ENCODE measurements at regions not wholly inside any gene's neighbourhood (a gene's known extent, or its start where the extent isn't known, plus 50 kb on each side); places are given as distances from the start of the nearest gene placed in this dataset.
A peak's percentile ranks its signal among the peaks of the same experiment; 100 is the strongest.
"Not testable (repeated sequence)": the region's sequence is repeated elsewhere in the genome, so short reads cannot be mapped to it uniquely, and the experiment has no call there.

DNA sequence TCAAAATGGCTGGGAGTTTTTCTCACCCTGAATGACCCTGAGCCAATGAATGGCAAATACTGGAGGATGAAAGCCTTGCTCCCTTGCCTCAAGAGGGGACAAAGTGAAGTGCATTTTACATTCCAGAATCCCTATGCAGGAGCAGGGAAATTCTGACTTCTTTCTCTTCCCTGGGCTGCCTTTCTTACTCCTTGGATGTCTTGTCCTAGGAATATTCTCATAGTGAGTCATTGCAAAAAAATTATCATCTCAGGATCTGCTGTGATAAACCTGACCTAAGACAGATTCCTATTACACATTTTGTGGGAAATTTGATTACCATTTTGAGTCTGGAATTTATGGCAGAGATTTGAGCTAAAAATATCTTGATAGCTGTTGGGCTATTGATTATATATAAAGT is 199.9 kb downstream of the TMA16 start:
- no peaks in the 10 kb centered on the region for H3K36me3 ChIP-seq (replicated peaks)
- no peaks in the 10 kb centered on the region for H3K27me3 ChIP-seq (replicated peaks)
- in situ Hi-C loops (cut with HindIII; ENCODE audit: low pct_ligation_motif_present, low sequenced_read_pairs), result no loop called here
- TF ChIP-seq, protein P1, sequence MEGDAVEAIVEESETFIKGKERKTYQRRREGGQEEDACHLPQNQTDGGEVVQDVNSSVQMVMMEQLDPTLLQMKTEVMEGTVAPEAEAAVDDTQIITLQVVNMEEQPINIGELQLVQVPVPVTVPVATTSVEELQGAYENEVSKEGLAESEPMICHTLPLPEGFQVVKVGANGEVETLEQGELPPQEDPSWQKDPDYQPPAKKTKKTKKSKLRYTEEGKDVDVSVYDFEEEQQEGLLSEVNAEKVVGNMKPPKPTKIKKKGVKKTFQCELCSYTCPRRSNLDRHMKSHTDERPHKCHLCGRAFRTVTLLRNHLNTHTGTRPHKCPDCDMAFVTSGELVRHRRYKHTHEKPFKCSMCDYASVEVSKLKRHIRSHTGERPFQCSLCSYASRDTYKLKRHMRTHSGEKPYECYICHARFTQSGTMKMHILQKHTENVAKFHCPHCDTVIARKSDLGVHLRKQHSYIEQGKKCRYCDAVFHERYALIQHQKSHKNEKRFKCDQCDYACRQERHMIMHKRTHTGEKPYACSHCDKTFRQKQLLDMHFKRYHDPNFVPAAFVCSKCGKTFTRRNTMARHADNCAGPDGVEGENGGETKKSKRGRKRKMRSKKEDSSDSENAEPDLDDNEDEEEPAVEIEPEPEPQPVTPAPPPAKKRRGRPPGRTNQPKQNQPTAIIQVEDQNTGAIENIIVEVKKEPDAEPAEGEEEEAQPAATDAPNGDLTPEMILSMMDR (IDR thresholded peaks at IDR 0.05; ENCODE audit: low read depth, low read length, missing control alignments), result peak; percentile 22
- H3K27ac ChIP-seq, result peak overlapping the region; percentile 88
- DNase-seq, result peak; percentile 65
- H3K4me3 ChIP-seq (ENCODE audit: low read depth, low read length), result no peak overlapping the region

- H3K27ac ChIP-seq, result peak overlapping the region; percentile 6
Observed at GRCh38 chr4:163697121-163697520, 202.6 kb downstream of the TMA16 start.

DNA sequence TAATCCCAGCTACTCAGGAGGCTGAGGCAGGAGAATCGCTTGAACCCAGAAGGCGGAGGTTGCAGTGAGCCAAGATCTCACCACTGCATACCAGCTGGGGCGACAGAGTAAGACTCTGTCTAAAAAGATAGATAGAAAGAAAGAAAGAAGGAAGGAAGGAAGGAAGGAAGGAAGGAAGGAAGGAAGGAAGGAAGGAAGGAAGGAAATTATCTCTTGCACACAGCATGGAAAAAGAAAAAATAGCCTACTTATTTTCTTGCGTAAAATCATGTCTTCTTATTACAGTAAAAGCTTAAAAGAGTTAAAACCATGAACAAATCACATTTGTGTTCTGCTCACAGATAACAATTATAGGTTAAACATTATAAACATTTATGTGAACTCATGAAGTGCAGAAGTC is 205.9 kb downstream of the TMA16 start:
- H3K36me3 ChIP-seq (replicated peaks); DNase-seq; in situ Hi-C loops (cut with HindIII; ENCODE audit: low pct_ligation_motif_present, low sequenced_read_pairs): not testable (repeated sequence)

More at GRCh38 chr4:163697121-163697520, 202.6 kb downstream of the TMA16 start:
- H3K36me3 ChIP-seq (replicated peaks), result no peaks in the 10 kb centered on the region
- TF ChIP-seq, protein P1 (IDR thresholded peaks at IDR 0.05; ENCODE audit: low read depth, low read length, missing control alignments), result peak; percentile 5
- in situ Hi-C loops (cut with HindIII; ENCODE audit: low pct_ligation_motif_present, low sequenced_read_pairs), result no loop called here
- DNase-seq, result peak; percentile 63
- no peaks in the 10 kb centered on the region for H3K27me3 ChIP-seq (replicated peaks)
- H3K4me3 ChIP-seq (ENCODE audit: low read depth, low read length), result no peak overlapping the region

GRCh38 chr4:163701916-163702315 is 207.4 kb downstream of the TMA16 start:
- peak; percentile 78 for DNase-seq
- H3K4me3 ChIP-seq (ENCODE audit: low read depth, low read length), result no peak overlapping the region
- TF ChIP-seq, protein P1 (IDR thresholded peaks at IDR 0.05; ENCODE audit: low read depth, low read length, missing control alignments), result no peak
- no peaks in the 10 kb centered on the region for H3K36me3 ChIP-seq (replicated peaks)
- H3K27ac ChIP-seq, result no peak overlapping the region
- in situ Hi-C loops (cut with HindIII; ENCODE audit: low pct_ligation_motif_present, low sequenced_read_pairs), result no loop called here
- no peaks in the 10 kb centered on the region for H3K27me3 ChIP-seq (replicated peaks)

More for the DNA sequence above, 205.9 kb downstream of the TMA16 start:
- not testable (repeated sequence) for H3K27ac ChIP-seq; H3K4me3 ChIP-seq (ENCODE audit: low read depth, low read length); H3K27me3 ChIP-seq (replicated peaks)

GRCh38 chr4:163702736-163703135 is 208.2 kb downstream of the TMA16 start:
- DNase-seq, result no peak
- H3K27ac ChIP-seq, result no peak overlapping the region
- H3K36me3 ChIP-seq (replicated peaks), result no peaks in the 10 kb centered on the region
- no peak overlapping the region for H3K4me3 ChIP-seq (ENCODE audit: low read depth, low read length)
- H3K27me3 ChIP-seq (replicated peaks), result no peaks in the 10 kb centered on the region
- TF ChIP-seq, protein P1 (IDR thresholded peaks at IDR 0.05; ENCODE audit: low read depth, low read length, missing control alignments), result no peak
- in situ Hi-C loops (cut with HindIII; ENCODE audit: low pct_ligation_motif_present, low sequenced_read_pairs), result no loop called here

DNA sequence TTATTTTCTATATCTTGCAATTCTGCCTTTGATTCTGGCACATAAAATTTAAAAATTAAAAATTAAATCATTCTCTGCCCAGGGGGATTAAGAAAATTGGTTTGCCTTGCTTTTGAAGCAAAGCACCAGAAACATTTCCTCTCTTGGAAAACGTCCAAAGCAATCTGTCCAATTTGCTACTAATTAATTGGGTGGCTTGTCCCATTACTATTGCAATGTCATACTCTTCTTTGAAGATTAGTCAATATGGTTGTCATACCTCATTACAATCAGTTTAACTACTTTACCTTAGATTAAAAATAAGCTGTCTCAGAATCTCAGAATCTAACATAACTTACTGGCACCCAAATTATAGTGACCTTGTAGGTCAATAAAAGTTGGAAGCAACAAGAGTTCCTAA is 208.8 kb downstream of the TMA16 start:
- TF ChIP-seq, protein P1 (IDR thresholded peaks at IDR 0.05; ENCODE audit: low read depth, low read length, missing control alignments), result no peak
- no peak for DNase-seq
- Histone ChIP-seq H3K27ac (no peak overlapping the region), H3K4me3 (ENCODE audit: low read depth, low read length) (no peak overlapping the region), H3K27me3 (replicated peaks) (no peaks in the 10 kb centered on the region), H3K36me3 (replicated peaks) (no peaks in the 10 kb centered on the region)
- in situ Hi-C loops (cut with HindIII; ENCODE audit: low pct_ligation_motif_present, low sequenced_read_pairs), result no loop called here
